Esophagus muscularis mucosa (tissue), 4 donors: ENCODE measurements at regions not wholly inside any gene's neighbourhood (a gene's known extent, or its start where the extent isn't known, plus 50 kb on each side); places are given as distances from the start of the nearest gene placed in this dataset.
"Not testable (repeated sequence)": the region's sequence is repeated elsewhere in the genome, so short reads cannot be mapped to it uniquely, and the experiment has no call there.

Source experiments
- DNase-seq: peaks from one replicate; pipeline ENCODE4 v3.0.0-alpha.2; 2017; ENCODE audit errors: extremely low spot score
- H3K27ac ChIP-seq, 4 donors: fragments of 200-600 bp; sonication (generic); replicated peaks in 1 of 4; 1 replicate in 3 of 4; 2 replicates in 1 of 4; pipeline ENCODE4 v1.5.1; 2016 to 2019; ENCODE audit warnings: mild to moderate bottlenecking in 1 of 4
- H3K27me3 ChIP-seq, 4 donors: fragments of 200-600 bp; sonication (generic); one replicate each; pipeline versions ENCODE4 v1.5.1 to v1.6.0; 2016 to 2019
- H3K36me3 ChIP-seq, 4 donors: fragments of 200-600 bp; sonication (generic); one replicate each; pipeline ENCODE4 v1.5.1; 2016 to 2019
- H3K4me1 ChIP-seq, 4 donors: fragments of 200-600 bp; sonication (generic); one replicate each; pipeline ENCODE4 v1.5.1; 2016 to 2019
- H3K4me3 ChIP-seq, 4 donors: fragments of 200-600 bp; sonication (generic); 1 replicate in 2 of 4; 2 replicates in 2 of 4; pipeline ENCODE4 v1.5.1; 2016 to 2019; ENCODE audit warnings: mild to moderate bottlenecking in 4 of 4, moderate library complexity in 1 of 4
- H3K9me3 ChIP-seq, 4 donors: fragments of 200-600 bp; sonication (generic); 1 replicate in 3 of 4; 2 replicates in 1 of 4; pipeline ENCODE4 v1.5.1; 2016 to 2019
- EP300 ChIP-seq: sonication (generic); formaldehyde crosslinking; IDR thresholded peaks from one replicate; pipeline ENCODE4 v1.6.1; 2017; ENCODE audit warnings: antibody characterized with exemption
- POLR2A ChIP-seq: fragments of 450-650 bp; IDR thresholded peaks from one replicate; pipeline ENCODE4 v1.6.1; 2017; ENCODE audit warnings: antibody characterized with exemption, moderate library complexity, mild to moderate bottlenecking, low read depth
- POLR2AphosphoS5 ChIP-seq, 2 donors: sonication (generic); formaldehyde crosslinking; IDR thresholded peaks; one replicate each; pipeline ENCODE4 v1.6.1; 2017; ENCODE audit warnings: antibody characterized with exemption in 2 of 2
- WGBS: methylation state at CpG from one replicate; pipeline ENCODE4 v1.1.5; 2018; 5-methylcytosine and 5-hydroxymethylcytosine counted together
- intact Hi-C: fragments of 100-400 bp; cut with DNase I; formaldehyde crosslinking; loops from one replicate; pipeline ENCODE4 v1.15.1; 2023
- TF ChIP-seq, protein P1 (sequence below), 3 experiments: fragments of 200-600 bp in 2 of 3; fragments of 450-650 bp in 1 of 3; sonication (generic) in 2 of 3; IDR thresholded peaks; one replicate each; pipeline ENCODE4 v1.5.1; 2017 to 2019; ENCODE audit warnings: antibody characterized with exemption in 3 of 3, mild to moderate bottlenecking in 2 of 3, moderate library complexity in 1 of 3

DNA sequence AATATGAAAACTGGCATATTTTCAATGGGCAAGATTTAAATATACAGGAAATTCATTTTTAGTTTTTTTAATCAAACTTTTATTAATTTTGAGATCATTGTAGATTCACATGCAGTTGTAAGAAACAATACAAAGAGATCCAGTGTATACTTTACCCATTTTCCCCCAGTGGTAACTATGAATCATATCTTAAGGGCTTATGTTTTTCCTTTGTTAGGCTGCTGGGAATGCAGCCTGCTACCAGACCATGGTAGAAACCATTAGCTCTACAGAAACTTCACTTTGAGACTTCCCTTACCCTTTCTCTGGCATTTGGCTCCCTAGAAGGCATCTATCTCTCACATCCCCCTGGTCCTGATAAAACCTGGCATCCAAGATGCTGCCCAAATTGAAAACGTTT lies 147.6 kb upstream of the EOLA2 start:
- no peak overlapping the region for H3K4me3 ChIP-seq
- TF ChIP-seq, protein P1, sequence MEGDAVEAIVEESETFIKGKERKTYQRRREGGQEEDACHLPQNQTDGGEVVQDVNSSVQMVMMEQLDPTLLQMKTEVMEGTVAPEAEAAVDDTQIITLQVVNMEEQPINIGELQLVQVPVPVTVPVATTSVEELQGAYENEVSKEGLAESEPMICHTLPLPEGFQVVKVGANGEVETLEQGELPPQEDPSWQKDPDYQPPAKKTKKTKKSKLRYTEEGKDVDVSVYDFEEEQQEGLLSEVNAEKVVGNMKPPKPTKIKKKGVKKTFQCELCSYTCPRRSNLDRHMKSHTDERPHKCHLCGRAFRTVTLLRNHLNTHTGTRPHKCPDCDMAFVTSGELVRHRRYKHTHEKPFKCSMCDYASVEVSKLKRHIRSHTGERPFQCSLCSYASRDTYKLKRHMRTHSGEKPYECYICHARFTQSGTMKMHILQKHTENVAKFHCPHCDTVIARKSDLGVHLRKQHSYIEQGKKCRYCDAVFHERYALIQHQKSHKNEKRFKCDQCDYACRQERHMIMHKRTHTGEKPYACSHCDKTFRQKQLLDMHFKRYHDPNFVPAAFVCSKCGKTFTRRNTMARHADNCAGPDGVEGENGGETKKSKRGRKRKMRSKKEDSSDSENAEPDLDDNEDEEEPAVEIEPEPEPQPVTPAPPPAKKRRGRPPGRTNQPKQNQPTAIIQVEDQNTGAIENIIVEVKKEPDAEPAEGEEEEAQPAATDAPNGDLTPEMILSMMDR (IDR thresholded peaks at IDR 0.05) = no peak
- no peak for TF ChIP-seq POLR2AphosphoS5 (IDR thresholded peaks at IDR 0.05)
- TF ChIP-seq EP300 = no peak
- TF ChIP-seq POLR2A = no peak
- no peak for DNase-seq
- intact Hi-C loops = no loop called here
- 25% methylated on average over 1 of the region's 1 CpG for WGBS
- H3K4me1 ChIP-seq = no peaks in the 10 kb centered on the region
- no peaks in the 10 kb centered on the region for H3K9me3 ChIP-seq
- H3K36me3 ChIP-seq = no peaks in the 10 kb centered on the region
- H3K27me3 ChIP-seq = no peaks in the 10 kb centered on the region
- H3K27ac ChIP-seq = no peak overlapping the region

DNA sequence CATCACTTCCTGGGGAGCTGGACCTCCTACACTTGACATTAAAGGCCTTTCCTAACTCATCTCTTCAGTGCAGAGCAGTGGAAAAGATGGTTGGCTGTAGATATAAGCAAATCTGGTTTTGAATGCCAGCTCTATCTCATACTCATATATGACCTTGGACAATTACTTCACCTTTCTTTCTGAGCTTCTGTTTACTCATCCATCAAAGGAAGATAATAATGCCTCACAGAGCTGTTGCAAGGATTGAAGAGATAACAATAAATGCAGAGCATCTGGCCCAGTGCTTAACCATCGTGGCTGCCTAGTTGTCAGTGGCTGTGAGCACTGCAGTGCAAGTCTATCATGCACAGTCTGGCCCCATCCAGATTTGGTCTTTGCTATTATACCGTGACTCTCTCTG lies 148.1 kb upstream of the EOLA2 start:
- H3K9me3 ChIP-seq = no peaks in the 10 kb centered on the region
- H3K27me3 ChIP-seq = no peaks in the 10 kb centered on the region
- no peak overlapping the region for H3K4me3 ChIP-seq
- H3K27ac ChIP-seq = no peak overlapping the region
- WGBS = 78% methylated on average over 2 of the region's 2 CpGs
- no peak for TF ChIP-seq POLR2AphosphoS5 (IDR thresholded peaks at IDR 0.05)
- TF ChIP-seq EP300 = no peak
- H3K4me1 ChIP-seq = no peaks in the 10 kb centered on the region
- DNase-seq = no peak
- intact Hi-C loops = no loop called here
- H3K36me3 ChIP-seq = no peaks in the 10 kb centered on the region

DNA sequence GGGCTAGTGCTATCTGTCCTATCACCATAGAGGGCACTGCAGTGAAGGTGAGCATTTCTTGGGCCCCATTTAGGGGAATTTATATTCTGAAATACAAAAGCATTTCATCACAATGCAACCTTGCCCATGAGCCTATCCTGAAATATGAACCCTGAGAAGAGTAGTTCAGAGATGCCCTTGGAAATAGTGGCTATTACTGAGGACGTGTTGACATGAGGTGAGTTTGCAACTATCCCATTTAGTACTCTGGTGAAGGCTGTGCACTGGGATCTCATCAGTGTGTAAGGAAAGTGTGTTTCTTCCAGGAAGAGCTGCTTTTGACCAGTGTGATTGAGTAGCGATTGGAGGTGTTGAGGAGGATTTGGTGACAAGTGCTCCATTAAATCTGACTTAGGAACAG lies 149.3 kb upstream of the EOLA2 start:
- Histone ChIP-seq H3K27ac (no peak overlapping the region), H3K36me3 (no peaks in the 10 kb centered on the region), H3K4me1 (no peaks in the 10 kb centered on the region), H3K9me3 (no peaks in the 10 kb centered on the region), H3K27me3 (no peaks in the 10 kb centered on the region), H3K4me3 (no peak overlapping the region)
- intact Hi-C loops = no loop called here
- 63% methylated on average over 2 of the region's 2 CpGs for WGBS
- TF ChIP-seq EP300 = no peak
- TF ChIP-seq POLR2AphosphoS5 (IDR thresholded peaks at IDR 0.05) = no peak
- no peak for TF ChIP-seq POLR2A
- TF ChIP-seq, protein P1 (IDR thresholded peaks at IDR 0.05) = no peak
- DNase-seq = no peak

DNA sequence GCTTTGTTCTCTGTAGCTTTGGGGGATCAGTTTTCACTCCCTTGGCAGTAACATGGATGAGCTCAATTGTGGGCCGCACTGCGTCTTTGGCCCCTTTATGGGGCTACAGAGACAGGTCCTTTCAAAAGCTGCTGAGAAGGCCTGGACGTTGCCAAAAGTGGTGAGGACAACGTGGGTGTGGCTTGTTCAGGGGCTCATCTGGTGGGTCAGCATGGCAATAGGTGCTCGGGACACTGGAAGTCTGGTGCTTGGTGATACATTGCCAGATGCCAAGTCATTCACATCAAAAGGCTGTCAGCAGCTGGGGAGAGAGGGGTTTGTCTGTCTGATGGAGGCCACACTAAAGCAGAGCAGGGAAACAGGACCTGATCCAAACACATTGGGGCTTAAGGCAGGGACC lies 149.8 kb upstream of the EOLA2 start:
- Histone ChIP-seq H3K36me3 (no peaks in the 10 kb centered on the region), H3K27ac (no peak overlapping the region), H3K9me3 (no peaks in the 10 kb centered on the region), H3K27me3 (no peaks in the 10 kb centered on the region), H3K4me3 (no peak overlapping the region), H3K4me1 (no peaks in the 10 kb centered on the region)
- no peak for DNase-seq
- WGBS = 83% methylated on average over 5 of the region's 5 CpGs
- TF ChIP-seq POLR2A = no peak
- TF ChIP-seq, protein P1 (IDR thresholded peaks at IDR 0.05) = no peak
- TF ChIP-seq EP300 = no peak
- TF ChIP-seq POLR2AphosphoS5 (IDR thresholded peaks at IDR 0.05) = no peak
- intact Hi-C loops = no loop called here

DNA sequence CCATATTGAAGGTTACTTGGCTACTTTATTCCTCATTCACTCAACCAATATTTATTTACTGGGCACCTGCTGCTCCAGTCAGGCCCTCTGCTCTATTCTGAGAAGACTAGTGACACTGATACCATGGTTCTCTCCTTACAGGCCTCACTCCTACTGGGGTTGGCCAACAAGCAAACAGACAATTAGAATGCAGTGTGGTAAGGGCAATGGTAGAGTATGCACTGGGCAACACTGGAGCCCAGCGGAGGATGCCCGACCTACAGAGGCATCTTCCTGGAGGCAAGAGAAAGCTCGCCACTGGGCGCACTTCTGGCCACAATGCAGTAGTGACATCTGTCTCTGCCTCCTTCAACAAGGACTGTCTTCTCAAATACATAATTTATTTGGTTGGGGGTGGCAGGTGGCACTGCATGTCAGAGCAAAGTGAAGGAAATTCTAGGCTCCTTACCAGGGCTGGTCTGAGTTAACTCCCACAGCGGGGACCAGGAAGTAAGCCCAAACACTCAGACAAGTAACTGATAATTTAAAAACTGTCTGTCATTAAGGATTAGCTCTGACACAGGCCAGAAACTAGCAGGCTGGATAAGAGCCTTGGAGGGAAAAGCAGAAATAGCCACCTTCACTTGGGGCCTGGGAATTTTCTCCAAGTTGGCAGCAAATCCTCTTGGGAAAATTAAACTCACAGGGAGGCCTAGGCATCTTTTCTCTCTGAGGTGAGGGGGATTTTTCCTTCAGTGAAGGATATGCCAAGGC lies 150.7 kb upstream of the EOLA2 start:
- WGBS = 92% methylated on average over 5 of the region's 5 CpGs
- Histone ChIP-seq H3K27me3 (no peaks in the 10 kb centered on the region), H3K27ac (no peak overlapping the region), H3K4me1 (no peaks in the 10 kb centered on the region), H3K4me3 (no peak overlapping the region), H3K9me3 (no peaks in the 10 kb centered on the region), H3K36me3 (no peaks in the 10 kb centered on the region)
- peak; percentile 47 for DNase-seq
- TF ChIP-seq, protein P1 (IDR thresholded peaks at IDR 0.05) = no peak
- TF ChIP-seq POLR2A (no peak), POLR2AphosphoS5 (IDR thresholded peaks at IDR 0.05) (no peak), EP300 (no peak)
- intact Hi-C loops = no loop called here

DNA sequence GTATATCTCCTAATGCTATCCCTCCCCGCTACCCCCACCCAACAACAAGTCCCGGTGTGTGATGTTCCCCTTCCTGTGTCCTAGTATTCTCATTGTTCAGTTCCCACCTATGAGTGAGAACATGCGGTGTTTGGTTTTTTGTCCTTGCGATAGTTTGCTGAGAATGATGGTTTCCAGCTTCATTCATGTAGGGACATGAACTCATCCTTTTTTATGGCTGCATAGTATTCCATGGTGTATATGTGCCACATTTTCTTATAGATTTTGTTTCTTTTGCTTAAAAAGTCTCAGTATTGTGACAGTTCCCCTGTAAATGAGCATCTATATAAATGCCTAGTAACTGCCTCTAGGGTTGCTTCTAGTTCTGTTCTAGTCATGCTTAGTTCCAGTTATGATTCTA lies 153.0 kb upstream of the EOLA2 start:
- intact Hi-C loops, H3K27ac ChIP-seq, H3K9me3 ChIP-seq, H3K27me3 ChIP-seq, H3K4me1 ChIP-seq, DNase-seq, H3K36me3 ChIP-seq, H3K4me3 ChIP-seq: not testable (repeated sequence)
- WGBS = 88% methylated on average over 4 of the region's 4 CpGs
